Neural cell (in vitro differentiated cells): ENCODE measurements at regions not wholly inside any gene's neighbourhood (a gene's known extent, or its start where the extent isn't known, plus 50 kb on each side); places are given as distances from the start of the nearest gene placed in this dataset.

ENCODE experiments used
- H2AFZ ChIP-seq: fragments of 200-600, 300-800 bp; sonication (generic), shearing (Covaris generic); 2 replicates; pipeline ENCODE4 v1.6.0; 2014; ENCODE audit warnings: low read depth, mild to moderate bottlenecking, antibody characterized with exemption, low read length, moderate library complexity
- H3F3A ChIP-seq: fragments of 200-600 bp; shearing (Covaris generic); 2 replicates; pipeline ENCODE4 v1.6.1; 2016; ENCODE audit warnings: mild to moderate bottlenecking, moderate library complexity, mixed read lengths, antibody characterized with exemption, low read length; ENCODE audit not compliant: insufficient read depth, poor library complexity, severe bottlenecking
- H3K27ac ChIP-seq: fragments of 200-600, 300-800 bp; sonication (generic), shearing (Covaris generic); 2 replicates; pipeline ENCODE4 v1.5.1; 2014; ENCODE audit warnings: mild to moderate bottlenecking, low read length, moderate library complexity
- H3K27me3 ChIP-seq: fragments of 300-800, 200-600 bp; sonication (generic), shearing (Covaris generic); 2 replicates; pipeline ENCODE4 v1.6.0; 2014; ENCODE audit warnings: mild to moderate bottlenecking, low read depth, low read length, moderate library complexity; ENCODE audit not compliant: insufficient read depth
- H3K36me3 ChIP-seq: fragments of 300-800, 200-600 bp; sonication (generic), shearing (Covaris generic); 2 replicates; pipeline ENCODE4 v1.5.1; 2014; ENCODE audit warnings: mild to moderate bottlenecking, antibody characterized with exemption, low read length, moderate library complexity; ENCODE audit not compliant: insufficient read depth
- H3K4me2 ChIP-seq: fragments of 300-800, 200-600 bp; sonication (generic), shearing (Covaris generic); 2 replicates; pipeline ENCODE4 v1.6.0; 2014; ENCODE audit warnings: mild to moderate bottlenecking, low read length
- H3K4me3 ChIP-seq: fragments of 300-800, 200-600 bp; sonication (generic), shearing (Covaris generic); 2 replicates; pipeline ENCODE4 v1.5.1; 2014; ENCODE audit warnings: mild to moderate bottlenecking, low read length, moderate library complexity
- H3K79me2 ChIP-seq: fragments of 200-600 bp; shearing (Covaris generic); replicated peaks from 2 replicates; pipeline ENCODE4 v1.6.0; 2014; ENCODE audit warnings: mild to moderate bottlenecking, low read length, moderate library complexity; ENCODE audit not compliant: insufficient read depth
- H3K9ac ChIP-seq: fragments of 300-800, 200-600 bp; sonication (generic), shearing (Covaris generic); 2 replicates; pipeline ENCODE4 v1.6.1; 2016; ENCODE audit warnings: mild to moderate bottlenecking, low read length, mixed read lengths
- H3K9me2 ChIP-seq: fragments of 200-600 bp; shearing (Covaris generic); 2 replicates; pipeline ENCODE4 v1.6.1; 2016; ENCODE audit warnings: mild to moderate bottlenecking, low read length, mixed read lengths; ENCODE audit not compliant: insufficient read depth
- H3K9me3 ChIP-seq: fragments of 200-600, 300-800 bp; sonication (generic), shearing (Covaris generic); 2 replicates; pipeline ENCODE4 v1.6.1; 2016; ENCODE audit warnings: mild to moderate bottlenecking, mixed run types, low read length, moderate library complexity, mixed read lengths
- H4K20me1 ChIP-seq: fragments of 200-600 bp; shearing (Covaris generic); 2 replicates; pipeline ENCODE4 v1.6.1; 2016; ENCODE audit warnings: mild to moderate bottlenecking, mixed run types; ENCODE audit not compliant: insufficient read depth
- EP300 ChIP-seq: fragments of 450-650 bp; conservative IDR thresholded peaks from 2 replicates; pipeline ENCODE4 v1.6.1; 2014; ENCODE audit warnings: antibody characterized with exemption, mild to moderate bottlenecking, moderate library complexity; ENCODE audit not compliant: poor library complexity, severe bottlenecking
- EZH2 ChIP-seq: fragments of 200-600, 300-800 bp; shearing (Covaris generic), sonication (generic); IDR thresholded peaks from 2 replicates; pipeline ENCODE4 v1.6.1; 2014; ENCODE audit warnings: antibody characterized with exemption, low read length, borderline replicate concordance, mild to moderate bottlenecking; ENCODE audit not compliant: insufficient read depth, poor library complexity, severe bottlenecking
- MXI1 ChIP-seq: fragments of 450-650 bp; conservative IDR thresholded peaks from 2 replicates; pipeline ENCODE4 v1.6.1; 2014; ENCODE audit warnings: antibody characterized with exemption, mild to moderate bottlenecking; ENCODE audit not compliant: poor library complexity, severe bottlenecking
- POLR2AphosphoS5 ChIP-seq: IDR thresholded peaks from 2 replicates; pipeline ENCODE4 v1.6.1; 2012
- RAD21 ChIP-seq: fragments of 450-650 bp; conservative IDR thresholded peaks from 2 replicates; pipeline ENCODE4 v1.6.1; 2014; ENCODE audit warnings: antibody characterized with exemption, mild to moderate bottlenecking, moderate library complexity
- SMC3 ChIP-seq: fragments of 450-650 bp; conservative IDR thresholded peaks from 2 replicates; pipeline ENCODE4 v1.6.1; 2014; ENCODE audit warnings: antibody characterized with exemption, mild to moderate bottlenecking, moderate library complexity; ENCODE audit not compliant: poor library complexity
- TAF1 ChIP-seq: IDR thresholded peaks from 2 replicates; pipeline ENCODE4 v1.6.1; 2012; ENCODE audit warnings: low read depth
- TF ChIP-seq, protein P1 (sequence below): fragments of 450-650 bp; IDR thresholded peaks from 2 replicates; pipeline ENCODE4 v1.5.1; 2014; ENCODE audit warnings: antibody characterized with exemption, mild to moderate bottlenecking, moderate library complexity; ENCODE audit not compliant: poor library complexity, severe bottlenecking
- TF ChIP-seq, protein P2 (sequence below): IDR thresholded peaks from 2 replicates; pipeline ENCODE4 v1.6.1; 2012; ENCODE audit warnings: borderline replicate concordance

GRCh38 chr2:42906557-42907411 is 114.4 kb upstream of the HAAO start:
- no peaks in the 10 kb centered on the region for H3K36me3 ChIP-seq
- H3K27me3 ChIP-seq: no peaks in the 10 kb centered on the region
- H3F3A ChIP-seq: no peaks in the 10 kb centered on the region
- TF ChIP-seq, protein P1, sequence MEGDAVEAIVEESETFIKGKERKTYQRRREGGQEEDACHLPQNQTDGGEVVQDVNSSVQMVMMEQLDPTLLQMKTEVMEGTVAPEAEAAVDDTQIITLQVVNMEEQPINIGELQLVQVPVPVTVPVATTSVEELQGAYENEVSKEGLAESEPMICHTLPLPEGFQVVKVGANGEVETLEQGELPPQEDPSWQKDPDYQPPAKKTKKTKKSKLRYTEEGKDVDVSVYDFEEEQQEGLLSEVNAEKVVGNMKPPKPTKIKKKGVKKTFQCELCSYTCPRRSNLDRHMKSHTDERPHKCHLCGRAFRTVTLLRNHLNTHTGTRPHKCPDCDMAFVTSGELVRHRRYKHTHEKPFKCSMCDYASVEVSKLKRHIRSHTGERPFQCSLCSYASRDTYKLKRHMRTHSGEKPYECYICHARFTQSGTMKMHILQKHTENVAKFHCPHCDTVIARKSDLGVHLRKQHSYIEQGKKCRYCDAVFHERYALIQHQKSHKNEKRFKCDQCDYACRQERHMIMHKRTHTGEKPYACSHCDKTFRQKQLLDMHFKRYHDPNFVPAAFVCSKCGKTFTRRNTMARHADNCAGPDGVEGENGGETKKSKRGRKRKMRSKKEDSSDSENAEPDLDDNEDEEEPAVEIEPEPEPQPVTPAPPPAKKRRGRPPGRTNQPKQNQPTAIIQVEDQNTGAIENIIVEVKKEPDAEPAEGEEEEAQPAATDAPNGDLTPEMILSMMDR: no peak
- TF ChIP-seq EZH2 (no peak), MXI1 (no peak), TAF1 (no peak), RAD21 (no peak), POLR2AphosphoS5 (no peak), SMC3 (no peak), EP300 (no peak)
- TF ChIP-seq, protein P2, sequence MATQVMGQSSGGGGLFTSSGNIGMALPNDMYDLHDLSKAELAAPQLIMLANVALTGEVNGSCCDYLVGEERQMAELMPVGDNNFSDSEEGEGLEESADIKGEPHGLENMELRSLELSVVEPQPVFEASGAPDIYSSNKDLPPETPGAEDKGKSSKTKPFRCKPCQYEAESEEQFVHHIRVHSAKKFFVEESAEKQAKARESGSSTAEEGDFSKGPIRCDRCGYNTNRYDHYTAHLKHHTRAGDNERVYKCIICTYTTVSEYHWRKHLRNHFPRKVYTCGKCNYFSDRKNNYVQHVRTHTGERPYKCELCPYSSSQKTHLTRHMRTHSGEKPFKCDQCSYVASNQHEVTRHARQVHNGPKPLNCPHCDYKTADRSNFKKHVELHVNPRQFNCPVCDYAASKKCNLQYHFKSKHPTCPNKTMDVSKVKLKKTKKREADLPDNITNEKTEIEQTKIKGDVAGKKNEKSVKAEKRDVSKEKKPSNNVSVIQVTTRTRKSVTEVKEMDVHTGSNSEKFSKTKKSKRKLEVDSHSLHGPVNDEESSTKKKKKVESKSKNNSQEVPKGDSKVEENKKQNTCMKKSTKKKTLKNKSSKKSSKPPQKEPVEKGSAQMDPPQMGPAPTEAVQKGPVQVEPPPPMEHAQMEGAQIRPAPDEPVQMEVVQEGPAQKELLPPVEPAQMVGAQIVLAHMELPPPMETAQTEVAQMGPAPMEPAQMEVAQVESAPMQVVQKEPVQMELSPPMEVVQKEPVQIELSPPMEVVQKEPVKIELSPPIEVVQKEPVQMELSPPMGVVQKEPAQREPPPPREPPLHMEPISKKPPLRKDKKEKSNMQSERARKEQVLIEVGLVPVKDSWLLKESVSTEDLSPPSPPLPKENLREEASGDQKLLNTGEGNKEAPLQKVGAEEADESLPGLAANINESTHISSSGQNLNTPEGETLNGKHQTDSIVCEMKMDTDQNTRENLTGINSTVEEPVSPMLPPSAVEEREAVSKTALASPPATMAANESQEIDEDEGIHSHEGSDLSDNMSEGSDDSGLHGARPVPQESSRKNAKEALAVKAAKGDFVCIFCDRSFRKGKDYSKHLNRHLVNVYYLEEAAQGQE: no peak
- no peak overlapping the region for H3K4me3 ChIP-seq
- no peak overlapping the region for H3K4me2 ChIP-seq
- no peaks in the 10 kb centered on the region for H3K9me3 ChIP-seq
- no peak overlapping the region for H2AFZ ChIP-seq
- H3K9ac ChIP-seq: no peak overlapping the region
- no peaks in the 10 kb centered on the region for H3K79me2 ChIP-seq
- H3K9me2 ChIP-seq: no peaks in the 10 kb centered on the region
- no peaks in the 10 kb centered on the region for H4K20me1 ChIP-seq
- no peak overlapping the region for H3K27ac ChIP-seq

DNA sequence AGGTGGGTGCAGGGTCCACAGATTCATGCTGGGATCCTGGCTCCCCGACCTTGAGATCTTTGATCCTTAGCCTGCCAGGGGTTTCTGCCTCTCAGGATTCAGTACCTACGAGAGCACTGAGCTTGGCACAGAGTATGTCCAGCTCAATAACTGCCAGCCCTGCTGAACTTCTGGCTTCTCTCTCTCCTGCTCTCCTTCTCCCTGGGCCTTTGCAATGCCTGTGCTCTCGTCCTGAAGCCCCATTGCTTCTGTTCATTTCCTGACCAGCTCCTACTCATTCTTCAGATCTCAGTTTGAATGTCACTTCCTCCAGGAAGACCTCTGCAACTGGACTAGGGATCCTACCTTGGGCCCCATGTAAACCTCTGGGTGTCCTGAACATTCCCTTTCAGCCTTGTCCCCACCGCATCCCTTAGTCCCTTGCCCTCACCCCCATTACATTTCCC is 113.8 kb upstream of the HAAO start:
- Histone ChIP-seq H3K4me3 (no peak overlapping the region), H2AFZ (no peak overlapping the region), H3K9ac (no peak overlapping the region)

More for the DNA sequence above, 113.8 kb upstream of the HAAO start:
- H3K36me3 ChIP-seq: no peaks in the 10 kb centered on the region
- H4K20me1 ChIP-seq: no peaks in the 10 kb centered on the region
- no peaks in the 10 kb centered on the region for H3F3A ChIP-seq
- no peaks in the 10 kb centered on the region for H3K9me2 ChIP-seq
- no peaks in the 10 kb centered on the region for H3K79me2 ChIP-seq
- no peak overlapping the region for H3K27ac ChIP-seq
- no peaks in the 10 kb centered on the region for H3K9me3 ChIP-seq
- H3K27me3 ChIP-seq: no peaks in the 10 kb centered on the region
- no peak overlapping the region for H3K4me2 ChIP-seq
- TF ChIP-seq RAD21 (no peak), POLR2AphosphoS5 (no peak), MXI1 (no peak), SMC3 (no peak), TAF1 (no peak), EZH2 (no peak)
- TF ChIP-seq, protein P2: no peak
- TF ChIP-seq, protein P1: no peak
